Small intestine (tissue), 7 donors: ENCODE measurements at regions not wholly inside any gene's neighbourhood (a gene's known extent, or its start where the extent isn't known, plus 50 kb on each side); places are given as distances from the start of the nearest gene placed in this dataset.

Experiments used
- DNase-seq, 2 donors: peaks; one replicate each; pipeline versions ENCODE4 v3.0.0 to v3.0.0-alpha.2; 2013
- FAIRE-seq: peaks from 2 replicates; lab custom pipeline; 2012; peaks lifted over from hg19 to GRCh38; lab: Jason Lieb, UNC
- H3K27ac ChIP-seq, 3 donors: one replicate each; pipeline ENCODE4 v1.5.1; 2013; ENCODE audit warnings: low read length in 2 of 3, mild to moderate bottlenecking in 2 of 3, control low read depth in 1 of 3, inconsistent platforms in 1 of 3, low read depth in 1 of 3, moderate library complexity in 1 of 3
- H3K27me3 ChIP-seq, 3 donors: one replicate each; pipeline ENCODE4 v1.6.1; 2013; ENCODE audit warnings: low read length in 3 of 3, inconsistent platforms in 1 of 3; ENCODE audit not compliant: control insufficient read depth in 3 of 3, insufficient read depth in 3 of 3
- H3K36me3 ChIP-seq, 3 donors: one replicate each; pipeline ENCODE4 v1.6.1; 2013; ENCODE audit warnings: low read length in 3 of 3, inconsistent platforms in 1 of 3, low read depth in 1 of 3, mild to moderate bottlenecking in 1 of 3, moderate library complexity in 1 of 3; ENCODE audit not compliant: control insufficient read depth in 3 of 3, insufficient read depth in 2 of 3
- H3K4me1 ChIP-seq, 3 donors: one replicate each; pipeline ENCODE4 v1.6.1; 2013; ENCODE audit warnings: low read length in 2 of 3, inconsistent platforms in 1 of 3, low read depth in 1 of 3, mild to moderate bottlenecking in 1 of 3, moderate library complexity in 1 of 3; ENCODE audit not compliant: control insufficient read depth in 3 of 3, insufficient read depth in 2 of 3
- H3K4me3 ChIP-seq, 3 donors: one replicate each; pipeline ENCODE4 v1.5.1; 2013; ENCODE audit warnings: low read length in 3 of 3, control low read depth in 1 of 3, inconsistent platforms in 1 of 3, low read depth in 1 of 3, mild to moderate bottlenecking in 1 of 3, moderate library complexity in 1 of 3
- H3K9me3 ChIP-seq, 2 donors: one replicate each; pipeline ENCODE4 v1.6.1; 2013; ENCODE audit warnings: low read depth in 1 of 2, low read length in 1 of 2; ENCODE audit not compliant: control insufficient read depth in 2 of 2, insufficient read depth in 1 of 2
- WGBS, 3 donors: extraction: QIAGEN DNeasy Blood & Tissue Kit; methylation state at CpG; one replicate each; pipeline ENCODE4 v1.1.7; 2013; 5-methylcytosine and 5-hydroxymethylcytosine counted together
- donor health status: healthy with polysubstance abuse.
- donor health status: control.
- donor health status: control.
- donor health status: Bipolar disorder and iron deficiency.
- donor health status: healthy.

DNA sequence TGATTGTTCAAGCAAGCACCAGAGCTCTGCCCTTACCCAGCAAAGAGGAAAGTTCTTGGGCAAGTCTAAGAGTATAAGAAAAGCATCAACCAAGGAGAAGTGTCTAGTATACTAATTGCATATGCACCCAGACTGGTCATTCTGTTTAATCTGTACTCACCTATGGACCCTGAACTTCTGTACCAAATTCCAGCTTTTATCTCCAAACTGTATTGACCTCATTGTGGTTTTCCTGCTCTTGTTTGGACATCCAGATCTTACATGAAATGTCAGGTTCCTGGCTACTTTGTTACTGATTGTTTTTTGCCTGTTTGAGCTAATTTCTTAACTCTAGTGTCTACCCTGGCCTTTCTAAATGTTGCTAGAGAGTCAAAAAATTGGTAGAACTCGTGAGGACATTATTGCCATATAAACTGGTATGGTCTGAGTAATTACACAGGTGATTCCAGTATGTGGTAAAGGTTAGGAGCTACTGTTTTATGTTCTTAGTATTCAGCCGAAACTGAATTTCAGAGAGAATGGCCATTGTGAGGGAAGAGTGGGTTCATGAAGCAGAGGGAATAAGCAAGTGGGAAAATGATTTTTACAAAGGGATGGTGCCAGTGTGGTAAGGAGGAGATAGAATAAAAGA is 146.3 kb downstream of the HNMT start:
- H3K27me3 ChIP-seq = no peaks in the 10 kb centered on the region
- no peak for FAIRE-seq
- no peak overlapping the region for H3K27ac ChIP-seq
- H3K4me3 ChIP-seq = no peak overlapping the region
- no peaks in the 10 kb centered on the region for H3K4me1 ChIP-seq
- DNase-seq = peak; percentile 27 to 33
- 68 to 79% (median 71%) methylated on average over 2 of the region's 2 CpGs for WGBS, 3 donors
- H3K9me3 ChIP-seq = no peaks in the 10 kb centered on the region
- H3K36me3 ChIP-seq = no peaks in the 10 kb centered on the region

DNA sequence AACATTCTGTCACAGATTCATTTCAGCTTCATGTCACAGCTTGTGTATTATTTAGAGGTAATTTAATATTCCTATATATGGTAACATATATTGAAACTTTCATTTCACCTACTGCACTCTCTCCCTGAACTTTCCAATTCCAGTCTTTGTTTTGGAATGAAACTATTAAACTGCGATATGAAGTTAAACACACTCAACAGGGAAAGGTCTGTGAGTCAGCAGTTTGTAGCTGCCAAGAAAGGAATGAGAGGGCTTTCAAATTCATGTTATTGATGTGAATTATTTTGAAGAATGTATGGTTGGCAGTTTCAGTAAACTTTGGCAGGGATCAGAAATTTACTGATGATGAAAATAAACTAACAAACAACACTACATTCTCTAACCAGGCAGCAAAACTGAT is 148.3 kb downstream of the HNMT start:
- Histone ChIP-seq H3K36me3 (no peaks in the 10 kb centered on the region), H3K4me1 (no peaks in the 10 kb centered on the region), H3K4me3 (no peak overlapping the region), H3K9me3 (no peaks in the 10 kb centered on the region), H3K27ac (no peak overlapping the region), H3K27me3 (no peaks in the 10 kb centered on the region)
- WGBS, 3 donors = 77 to 87% (median 84%) methylated on average over 1 of the region's 1 CpG
- DNase-seq (no peak), FAIRE-seq (no peak)

DNA sequence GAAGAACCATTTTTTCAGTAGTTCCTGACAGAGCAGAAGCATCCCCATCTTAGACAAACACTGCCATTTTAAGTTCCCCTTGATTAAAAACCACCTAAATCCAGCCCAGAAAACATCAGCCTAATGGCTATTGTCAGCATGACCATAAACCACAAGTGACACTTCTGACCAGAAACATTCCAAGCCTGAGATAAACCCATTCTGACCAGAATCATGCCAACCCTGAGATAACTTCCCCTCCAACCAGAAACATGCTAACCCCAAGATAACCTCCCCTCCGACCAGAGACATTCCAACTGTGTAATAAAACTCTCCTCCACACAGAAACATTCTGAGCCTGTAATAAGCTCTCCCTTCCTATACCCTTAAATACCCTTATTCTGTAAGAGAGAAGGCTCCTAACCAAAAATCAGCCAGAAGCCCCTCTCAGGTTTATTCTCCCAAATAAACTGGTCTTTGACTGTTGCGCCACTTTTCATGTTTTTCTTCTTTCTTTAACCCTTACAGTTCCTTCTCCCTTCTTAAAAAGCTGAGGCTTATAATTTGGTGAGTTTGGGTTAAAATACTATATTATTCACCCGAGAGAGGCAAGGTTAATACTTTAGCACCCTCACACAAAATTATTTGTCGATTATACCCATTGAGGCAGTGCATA is 149.7 kb downstream of the HNMT start:
- DNase-seq (no peak), FAIRE-seq (no peak)
- H3K27me3 ChIP-seq = no peaks in the 10 kb centered on the region
- WGBS, 3 donors = 84 to 90% (median 86%) methylated on average over 4 of the region's 4 CpGs
- H3K27ac ChIP-seq = no peak overlapping the region
- no peaks in the 10 kb centered on the region for H3K36me3 ChIP-seq
- H3K9me3 ChIP-seq = no peaks in the 10 kb centered on the region
- H3K4me3 ChIP-seq = no peak overlapping the region
- no peaks in the 10 kb centered on the region for H3K4me1 ChIP-seq

DNA sequence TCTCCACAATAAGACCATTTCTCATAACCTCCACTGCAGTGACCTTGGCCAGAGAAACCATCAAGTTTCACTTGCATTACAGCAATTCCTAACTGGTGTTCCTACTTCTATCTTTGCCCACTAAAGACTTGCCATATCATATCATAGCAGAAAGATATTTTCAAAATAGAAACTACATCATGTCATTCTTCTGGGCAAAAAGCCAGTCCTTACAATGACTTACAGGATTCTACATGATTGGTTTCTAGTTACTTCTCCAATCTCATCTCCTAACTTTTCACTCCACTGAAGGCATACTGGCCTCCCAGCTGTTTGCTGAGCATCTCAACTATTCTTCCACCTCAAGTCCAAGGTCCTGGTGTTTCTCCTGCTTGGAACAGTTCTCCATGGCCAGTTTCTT is 151.4 kb downstream of the HNMT start:
- FAIRE-seq (no peak), DNase-seq (no peak)
- no peaks in the 10 kb centered on the region for H3K36me3 ChIP-seq
- no peaks in the 10 kb centered on the region for H3K27me3 ChIP-seq
- H3K4me1 ChIP-seq = no peaks in the 10 kb centered on the region
- H3K27ac ChIP-seq = no peak overlapping the region
- no peak overlapping the region for H3K4me3 ChIP-seq
- H3K9me3 ChIP-seq = no peaks in the 10 kb centered on the region

DNA sequence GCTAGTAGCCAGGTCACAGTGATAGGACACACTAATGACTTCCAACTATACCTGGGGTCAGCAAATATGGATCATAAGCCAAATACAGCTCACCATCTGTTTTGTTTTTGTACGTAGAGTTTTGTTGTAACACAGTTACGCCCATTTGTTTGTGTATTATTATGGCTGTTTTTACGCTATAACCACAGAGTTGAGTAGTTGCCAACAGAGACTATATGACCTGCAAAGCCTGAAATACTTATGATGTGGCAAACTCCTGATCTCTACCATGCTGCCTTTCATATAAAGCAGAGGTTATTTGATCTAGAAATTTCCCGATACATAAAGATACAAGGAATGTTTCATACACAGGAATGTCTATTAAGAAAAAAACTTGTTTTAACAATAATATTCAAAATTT is 152.2 kb downstream of the HNMT start:
- Histone ChIP-seq H3K27me3 (no peaks in the 10 kb centered on the region), H3K27ac (no peak overlapping the region), H3K9me3 (no peaks in the 10 kb centered on the region), H3K4me1 (no peaks in the 10 kb centered on the region), H3K4me3 (no peak overlapping the region), H3K36me3 (no peaks in the 10 kb centered on the region)
- DNase-seq (no peak), FAIRE-seq (no peak)
- WGBS, 3 donors = 89 to 94% (median 94%) methylated on average over 4 of the region's 4 CpGs

DNA sequence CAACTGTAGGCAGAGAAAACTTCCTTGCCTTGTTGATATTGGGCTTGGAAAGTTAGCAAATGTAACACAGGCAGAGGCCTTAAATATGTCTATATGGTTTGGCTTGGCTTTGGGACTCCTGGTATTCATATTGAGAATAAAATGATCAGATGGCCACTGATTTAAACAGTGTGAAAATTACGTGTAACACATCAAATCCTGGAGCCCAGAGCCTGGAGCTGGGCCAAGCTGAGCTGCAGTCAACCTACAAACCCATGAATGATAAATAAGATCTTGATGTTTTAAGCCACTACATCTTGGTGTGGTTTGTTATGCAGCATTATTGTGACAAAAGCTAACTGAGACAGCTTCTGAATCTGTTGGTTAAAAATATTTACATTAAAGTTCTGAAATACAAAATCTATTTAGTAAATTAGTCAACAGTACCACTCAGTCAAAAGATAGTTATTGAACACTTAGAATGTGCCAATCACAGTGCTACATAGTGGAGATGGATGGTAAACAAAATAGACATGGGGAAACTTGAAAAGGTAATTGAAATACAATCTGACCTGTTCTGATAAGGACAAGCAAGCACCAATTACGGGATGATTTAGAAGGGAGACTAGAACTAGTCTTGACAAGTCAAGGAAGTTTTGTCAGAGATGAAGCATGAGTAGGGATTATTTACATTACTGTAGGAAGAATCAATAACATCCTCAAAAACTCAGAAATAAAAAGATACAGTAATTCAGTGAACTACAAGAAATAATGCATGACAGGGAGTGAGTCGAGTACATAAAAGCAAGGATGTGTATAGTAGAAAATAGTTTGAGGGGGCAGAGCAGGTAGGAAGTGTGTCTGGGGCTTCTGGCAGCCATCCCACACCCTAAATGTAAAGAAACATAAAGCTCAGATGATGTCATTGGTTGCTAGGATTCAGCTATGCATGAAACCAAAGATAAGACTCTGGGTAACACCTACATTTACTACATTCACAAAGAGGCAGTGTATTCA is 157.7 kb downstream of the HNMT start:
- Histone ChIP-seq H3K4me1 (no peaks in the 10 kb centered on the region), H3K27ac (peak overlapping the region in 1 of 3 donors; percentile 31), H3K4me3 (no peak overlapping the region), H3K9me3 (peaks cover 0 to 2% of the 10 kb centered on the region in 2 donors), H3K27me3 (no peaks in the 10 kb centered on the region), H3K36me3 (no peaks in the 10 kb centered on the region)
- DNase-seq (peak; percentile 54 to 81), FAIRE-seq (no peak)
- 48 to 55% (median 54%) methylated on average over 3 of the region's 3 CpGs for WGBS, 3 donors

DNA sequence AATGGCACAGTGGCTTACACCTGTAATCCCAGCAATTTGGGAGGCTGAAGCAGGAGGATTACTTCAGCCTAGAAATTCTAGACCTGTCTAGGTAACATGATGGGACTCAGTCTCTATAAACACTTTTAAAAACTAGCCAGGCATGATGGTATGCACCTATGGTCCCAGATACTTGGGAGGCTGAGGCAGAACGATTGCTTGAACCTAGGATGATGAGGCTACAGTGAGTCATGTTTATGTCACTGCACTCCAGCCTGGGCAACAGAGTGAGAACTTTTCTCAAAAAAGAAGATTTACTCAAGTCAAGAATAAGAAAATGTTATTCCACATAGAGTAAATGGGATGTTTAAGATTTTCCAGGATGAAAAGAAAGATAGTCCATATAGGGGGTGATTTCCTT is 158.6 kb downstream of the HNMT start:
- H3K27ac ChIP-seq = peak overlapping the region in 1 of 3 donors; percentile 29
- no peaks in the 10 kb centered on the region for H3K4me1 ChIP-seq
- 39 to 59% (median 39%) methylated on average over 1 of the region's 1 CpG for WGBS, 3 donors
- no peaks in the 10 kb centered on the region for H3K27me3 ChIP-seq
- peaks cover 0 to 2% of the 10 kb centered on the region in 2 donors for H3K9me3 ChIP-seq
- DNase-seq (no peak), FAIRE-seq (no peak)
- H3K36me3 ChIP-seq = no peaks in the 10 kb centered on the region
- no peak overlapping the region for H3K4me3 ChIP-seq

DNA sequence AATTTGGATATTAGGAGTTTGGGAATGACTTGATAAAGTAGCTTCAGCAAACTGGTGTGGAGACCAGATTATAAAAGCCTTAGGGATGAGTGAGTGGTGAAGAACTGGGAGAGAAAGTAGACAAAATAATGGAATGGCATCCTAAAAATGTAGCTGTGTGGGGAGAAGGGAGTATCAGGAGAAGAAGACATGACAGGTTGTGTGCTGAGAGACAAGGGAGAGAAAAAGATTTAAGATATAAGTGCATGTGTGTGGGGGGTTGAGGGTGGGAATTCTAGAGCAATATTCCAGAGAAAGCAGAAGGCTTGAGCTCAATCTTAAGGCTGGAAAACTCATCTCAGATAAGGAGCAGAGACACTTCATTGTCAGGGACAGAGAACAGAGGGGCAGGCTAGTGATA is 159.5 kb downstream of the HNMT start:
- Histone ChIP-seq H3K4me3 (no peak overlapping the region), H3K9me3 (peaks cover 0 to 2% of the 10 kb centered on the region in 2 donors), H3K36me3 (no peaks in the 10 kb centered on the region), H3K4me1 (no peaks in the 10 kb centered on the region), H3K27ac (no peak overlapping the region), H3K27me3 (no peaks in the 10 kb centered on the region)
- no peak for FAIRE-seq
- DNase-seq = peak in 1 of 2 donors; percentile 3
